ENCODE measurements at regions not wholly inside any gene's neighbourhood (a gene's known extent, or its start where the extent isn't known, plus 50 kb on each side); places are given as distances from the start of the nearest gene placed in this dataset.

GRCh38 chr2:76610451-76610850, 899.7 kb upstream of the GCFC2 start:
- DNase-seq (ENCODE audit: low read depth): no peak

DNA sequence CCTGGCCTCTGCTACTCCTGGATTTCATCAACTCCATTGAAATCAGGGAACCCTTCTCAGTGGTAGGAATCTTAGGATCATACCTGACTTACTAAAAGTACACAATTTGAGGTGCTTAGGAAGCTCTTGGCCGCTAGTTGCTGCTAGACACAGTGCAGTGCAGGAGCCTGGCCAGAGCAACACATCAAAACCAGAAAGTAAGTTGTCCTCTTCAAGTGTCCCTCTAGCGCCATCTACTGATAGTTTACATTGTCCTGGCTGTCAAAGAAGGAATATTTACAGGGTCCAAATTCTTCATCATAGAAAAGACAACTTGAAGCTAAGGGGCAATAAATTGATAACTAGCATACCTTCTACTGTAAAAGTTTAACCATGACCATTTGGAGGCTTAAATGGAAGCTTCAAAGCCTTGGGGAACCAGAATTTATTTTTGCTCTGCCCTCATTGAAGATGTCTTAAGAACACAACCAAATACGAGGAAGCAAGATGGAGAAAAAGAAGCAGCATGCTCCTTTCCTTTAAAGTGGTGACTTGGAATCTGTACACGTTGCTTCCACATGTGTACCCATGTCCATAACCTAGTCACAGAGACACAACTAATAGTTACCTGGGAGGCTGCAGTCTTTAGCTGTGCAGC, 889.1 kb upstream of the GCFC2 start:
- peak; percentile 76 for DNase-seq (ENCODE audit: low read depth)
- in situ Hi-C loops (cut with HindIII; ENCODE audit: low pct_unique_long_range_greater_than_20kb, low sequenced_read_pairs): no loop called here

More at GRCh38 chr2:76610451-76610850, 899.7 kb upstream of the GCFC2 start:
- in situ Hi-C loops (cut with HindIII; ENCODE audit: low pct_unique_long_range_greater_than_20kb, low sequenced_read_pairs): no loop called here

DNA sequence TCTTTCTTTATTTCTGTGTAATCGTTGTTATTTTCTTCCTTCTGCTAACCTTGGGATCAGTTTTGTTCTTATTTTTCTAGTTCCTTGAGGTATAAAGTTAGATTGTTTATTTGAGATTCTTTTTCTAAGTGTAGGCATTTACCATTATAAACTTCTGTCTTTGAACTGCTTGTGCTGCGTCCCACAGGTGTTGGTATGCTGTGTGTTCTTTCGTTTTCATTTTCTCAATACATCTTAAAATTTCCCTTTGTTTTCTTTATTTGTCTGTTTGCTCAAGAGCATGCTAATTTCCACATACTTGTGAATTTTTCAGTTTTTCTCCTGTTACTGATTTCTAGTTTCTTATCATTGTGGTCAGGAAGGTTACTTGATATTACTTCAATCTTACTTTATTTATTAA, 873.8 kb upstream of the GCFC2 start:
- DNase-seq (ENCODE audit: low read depth): no peak
- in situ Hi-C loops (cut with HindIII; ENCODE audit: low pct_unique_long_range_greater_than_20kb, low sequenced_read_pairs): no loop called here

- in situ Hi-C loops (cut with HindIII; ENCODE audit: low pct_unique_long_range_greater_than_20kb, low sequenced_read_pairs): no loop called here
- DNase-seq (ENCODE audit: low read depth): no peak
These were observed 869.2 kb upstream of the GCFC2 start for GRCh38 chr2:76579911-76580310.

GRCh38 chr2:76572981-76573380, 862.3 kb upstream of the GCFC2 start:
- in situ Hi-C loops (cut with HindIII; ENCODE audit: low pct_unique_long_range_greater_than_20kb, low sequenced_read_pairs): no loop called here
- DNase-seq (ENCODE audit: low read depth): no peak

DNA sequence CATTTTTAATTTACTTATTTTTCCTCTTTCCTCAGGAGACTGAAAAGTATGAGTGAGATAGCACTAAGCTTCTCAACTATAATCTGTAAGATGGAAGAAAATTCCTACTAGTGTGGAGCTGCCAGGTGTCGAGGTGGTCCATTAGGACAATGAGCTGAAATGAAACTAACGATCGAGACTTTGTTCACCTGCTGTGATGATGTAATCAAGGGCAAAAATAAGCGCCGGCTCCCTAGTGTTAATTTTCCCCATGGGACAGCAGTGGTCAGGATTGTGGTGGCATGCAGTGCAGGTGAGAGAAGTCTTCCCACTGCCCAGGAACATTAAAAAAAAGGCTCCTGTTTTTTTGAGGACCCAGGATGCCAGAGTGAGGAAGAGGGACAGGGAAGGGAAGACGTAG, 859.1 kb upstream of the GCFC2 start:
- DNase-seq (ENCODE audit: low read depth): no peak
- in situ Hi-C loops (cut with HindIII; ENCODE audit: low pct_unique_long_range_greater_than_20kb, low sequenced_read_pairs): no loop called here

DNA sequence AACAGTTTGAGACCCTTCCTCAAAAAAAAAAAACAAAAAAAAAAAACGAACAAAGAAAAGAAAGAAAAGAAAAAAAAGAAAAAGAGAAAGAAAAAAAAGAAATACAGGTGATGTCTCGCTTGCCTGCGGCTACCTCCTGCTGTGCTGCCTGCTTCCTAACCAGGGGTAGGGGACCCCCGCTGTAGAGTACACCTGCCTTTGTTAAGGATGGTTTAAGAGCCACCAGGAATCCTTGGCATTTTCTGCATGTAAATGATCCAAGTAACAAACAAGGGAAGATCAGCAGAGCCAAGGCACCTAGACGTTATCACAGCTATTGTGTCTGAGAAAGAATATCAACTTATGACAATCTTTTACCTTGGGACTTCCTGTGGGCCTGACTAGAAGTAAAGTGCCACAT, 856.8 kb upstream of the GCFC2 start:
- in situ Hi-C loops (cut with HindIII; ENCODE audit: low pct_unique_long_range_greater_than_20kb, low sequenced_read_pairs): no loop called here
- DNase-seq (ENCODE audit: low read depth): no peak

DNA sequence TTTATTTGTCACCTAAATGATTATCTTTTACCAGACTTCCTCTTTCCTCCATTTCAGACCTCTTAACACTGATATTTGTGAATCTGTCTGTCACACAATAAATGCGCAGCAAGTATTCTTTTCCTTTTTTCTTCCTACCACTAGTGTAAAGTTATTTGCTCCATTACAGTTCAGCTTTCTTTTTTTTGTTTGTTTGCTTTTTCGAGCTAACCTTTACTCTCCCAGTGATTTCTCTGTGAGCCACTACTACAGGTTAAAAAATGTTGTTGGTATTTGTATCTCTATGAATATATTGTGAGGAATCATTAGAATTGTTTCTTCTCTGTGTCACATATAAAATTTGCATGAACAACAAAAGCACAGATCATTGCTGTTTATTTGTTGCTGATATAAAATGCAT, 854.0 kb upstream of the GCFC2 start:
- DNase-seq (ENCODE audit: low read depth): no peak
- in situ Hi-C loops (cut with HindIII; ENCODE audit: low pct_unique_long_range_greater_than_20kb, low sequenced_read_pairs): no loop called here

- in situ Hi-C loops (cut with HindIII; ENCODE audit: low pct_unique_long_range_greater_than_20kb, low sequenced_read_pairs): no loop called here
- no peak for DNase-seq (ENCODE audit: low read depth)
These were observed 853.0 kb upstream of the GCFC2 start for GRCh38 chr2:76563730-76564129.

DNA sequence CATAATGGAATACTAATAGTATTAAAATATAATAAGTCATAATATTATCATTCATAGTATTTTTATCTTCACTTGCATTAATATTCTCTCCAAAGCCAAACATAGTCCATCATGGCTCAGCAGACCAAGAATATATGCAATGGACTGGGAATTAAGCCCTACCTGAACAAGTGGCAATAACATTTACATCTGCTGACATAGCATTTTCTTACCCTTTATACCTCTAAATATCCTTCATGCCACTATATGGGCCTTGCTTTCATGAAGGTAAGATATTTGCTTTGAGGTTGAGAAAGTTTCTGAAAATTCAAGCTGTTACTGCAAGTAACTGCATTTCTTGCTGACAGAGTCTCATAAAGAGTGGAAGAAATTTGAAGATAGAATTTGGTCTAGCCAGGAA, 847.4 kb upstream of the GCFC2 start:
- in situ Hi-C loops (cut with HindIII; ENCODE audit: low pct_unique_long_range_greater_than_20kb, low sequenced_read_pairs): no loop called here
- DNase-seq (ENCODE audit: low read depth): no peak

- in situ Hi-C loops (cut with HindIII; ENCODE audit: low pct_unique_long_range_greater_than_20kb, low sequenced_read_pairs): no loop called here
- no peak for DNase-seq (ENCODE audit: low read depth)
These were observed 845.3 kb upstream of the GCFC2 start for GRCh38 chr2:76556018-76556417.

DNA sequence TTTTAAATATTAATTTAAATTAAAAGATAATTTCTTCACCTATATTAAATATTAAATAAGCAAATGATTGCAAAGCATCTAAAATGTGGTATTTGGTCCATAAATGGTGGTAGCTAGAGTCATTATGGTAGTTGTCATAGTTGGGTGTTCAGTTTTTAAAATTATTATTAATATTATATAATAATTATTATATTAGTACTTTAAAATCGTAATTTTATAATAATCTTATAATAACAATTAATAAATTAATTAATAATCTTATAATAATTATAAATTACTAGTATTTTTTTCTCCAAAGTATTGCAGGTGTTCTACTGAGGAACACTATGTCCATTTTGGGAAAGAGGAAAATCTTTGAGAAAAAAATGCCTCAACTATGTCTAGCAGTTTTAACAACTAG, 835.5 kb upstream of the GCFC2 start:
- no peak for DNase-seq (ENCODE audit: low read depth)
- in situ Hi-C loops (cut with HindIII; ENCODE audit: low pct_unique_long_range_greater_than_20kb, low sequenced_read_pairs): no loop called here

GRCh38 chr2:76544901-76545300, 834.2 kb upstream of the GCFC2 start:
- in situ Hi-C loops (cut with HindIII; ENCODE audit: low pct_unique_long_range_greater_than_20kb, low sequenced_read_pairs): no loop called here
- DNase-seq (ENCODE audit: low read depth): no peak

DNA sequence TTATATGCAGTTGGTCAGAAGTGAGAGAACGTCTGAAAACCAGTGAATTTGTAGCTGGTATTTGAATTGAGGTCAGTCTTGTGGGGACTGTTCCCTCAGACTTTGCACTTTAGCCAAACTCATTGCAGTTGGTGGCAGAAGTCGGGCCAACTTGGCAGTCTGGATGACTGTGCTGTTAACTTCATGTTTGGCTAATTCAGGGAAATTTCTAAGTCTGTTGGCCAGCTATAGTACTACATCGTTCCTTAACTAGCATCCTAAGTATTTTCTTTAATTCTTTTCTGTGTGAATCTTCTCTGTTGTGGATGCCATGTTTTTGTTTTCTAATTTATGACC, 806.8 kb upstream of the GCFC2 start:
- in situ Hi-C loops (cut with HindIII; ENCODE audit: low pct_unique_long_range_greater_than_20kb, low sequenced_read_pairs): no loop called here
- no peak for DNase-seq (ENCODE audit: low read depth)

DNA sequence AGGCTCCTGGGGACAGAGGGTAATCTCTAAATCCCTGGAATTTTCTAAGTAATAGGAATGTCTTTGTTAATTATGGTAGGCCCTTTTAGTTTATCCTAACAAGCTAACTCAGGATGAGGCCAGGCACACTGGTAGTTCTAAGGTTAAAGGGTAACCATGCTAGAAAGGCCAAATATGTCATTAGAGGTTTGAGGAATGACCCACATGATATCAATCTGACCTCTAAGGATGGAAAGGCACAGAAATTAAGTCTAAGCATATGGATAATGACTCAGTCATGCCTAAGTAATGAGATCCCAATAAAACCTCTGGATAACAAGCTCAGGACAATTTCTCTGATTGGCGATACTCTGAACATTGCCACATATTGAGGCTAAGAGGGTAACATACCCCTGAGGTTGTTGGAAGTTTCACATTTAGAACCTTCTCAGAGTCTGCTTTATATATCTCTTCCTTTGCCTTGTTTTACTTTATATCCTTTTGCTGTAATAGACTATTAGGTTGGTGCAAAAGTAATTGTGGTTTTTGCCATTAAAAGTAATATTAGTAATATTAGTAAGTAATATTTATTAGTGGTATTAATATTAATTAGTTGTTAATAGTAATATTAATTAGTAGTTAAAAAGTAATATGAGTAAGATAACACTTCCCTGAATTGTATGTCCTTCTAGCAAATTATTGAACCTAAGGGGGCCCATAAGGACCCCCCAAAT, 806.3 kb upstream of the GCFC2 start:
- in situ Hi-C loops (cut with HindIII; ENCODE audit: low pct_unique_long_range_greater_than_20kb, low sequenced_read_pairs): no loop called here
- no peak for DNase-seq (ENCODE audit: low read depth)

DNA sequence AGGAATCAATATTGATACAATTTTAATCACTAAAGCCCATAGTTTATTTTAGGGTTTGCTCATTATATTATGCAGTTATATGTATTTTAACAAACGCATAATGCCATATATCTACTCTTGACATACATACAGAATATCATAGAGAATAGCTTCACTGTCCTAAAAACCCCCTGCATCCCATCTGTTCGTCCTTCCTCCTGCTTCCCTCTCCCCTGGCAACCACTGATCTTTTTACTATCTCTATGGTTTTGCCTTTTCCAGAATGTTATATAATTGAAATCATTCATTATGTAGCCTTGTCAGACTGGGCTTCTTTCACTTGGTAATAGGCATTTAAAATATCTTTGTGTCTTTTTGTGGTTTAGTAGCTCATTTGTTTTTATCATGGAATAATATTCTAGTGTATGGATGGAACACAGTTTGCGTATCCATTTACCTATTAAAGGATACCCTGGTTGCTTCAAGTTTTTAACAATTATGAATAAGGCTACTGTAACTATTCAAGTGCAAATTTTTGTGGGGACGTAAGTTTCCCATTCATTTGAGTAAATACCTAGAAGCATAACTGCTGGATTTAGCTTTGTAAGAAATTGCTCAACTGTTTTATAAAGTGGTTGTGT, 801.6 kb upstream of the GCFC2 start:
- in situ Hi-C loops (cut with HindIII; ENCODE audit: low pct_unique_long_range_greater_than_20kb, low sequenced_read_pairs): no loop called here

DNA sequence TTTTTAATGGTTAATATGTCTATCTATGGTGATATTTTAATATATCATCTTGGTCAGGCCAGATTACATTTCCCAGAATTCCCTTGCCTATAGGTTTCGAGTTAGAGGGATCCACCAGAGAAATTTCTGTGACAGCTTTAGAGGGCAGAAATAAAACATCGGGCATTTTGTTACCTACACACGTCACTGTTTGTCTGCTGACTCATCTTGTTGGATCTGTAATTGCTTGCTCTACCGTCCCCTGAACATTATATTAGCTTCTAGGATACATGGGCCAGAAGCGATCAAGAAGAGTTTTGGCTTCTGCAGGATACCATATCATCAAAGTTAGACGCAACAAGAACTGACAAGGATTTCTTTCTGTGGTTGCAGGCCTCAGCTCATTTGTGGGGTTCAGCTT, 795.8 kb upstream of the GCFC2 start:
- in situ Hi-C loops (cut with HindIII; ENCODE audit: low pct_unique_long_range_greater_than_20kb, low sequenced_read_pairs): no loop called here
- peak; percentile 11 for DNase-seq (ENCODE audit: low read depth)

More for the DNA sequence above, 801.6 kb upstream of the GCFC2 start:
- no peak for DNase-seq (ENCODE audit: low read depth)

- in situ Hi-C loops (cut with HindIII; ENCODE audit: low pct_unique_long_range_greater_than_20kb, low sequenced_read_pairs): no loop called here
These were observed 790.9 kb upstream of the GCFC2 start for GRCh38 chr2:76501641-76502040.

GRCh38 chr2:76498360-76498759, 787.6 kb upstream of the GCFC2 start:
- in situ Hi-C loops (cut with HindIII; ENCODE audit: low pct_unique_long_range_greater_than_20kb, low sequenced_read_pairs): no loop called here

More at GRCh38 chr2:76501641-76502040, 790.9 kb upstream of the GCFC2 start:
- DNase-seq (ENCODE audit: low read depth): no peak

DNA sequence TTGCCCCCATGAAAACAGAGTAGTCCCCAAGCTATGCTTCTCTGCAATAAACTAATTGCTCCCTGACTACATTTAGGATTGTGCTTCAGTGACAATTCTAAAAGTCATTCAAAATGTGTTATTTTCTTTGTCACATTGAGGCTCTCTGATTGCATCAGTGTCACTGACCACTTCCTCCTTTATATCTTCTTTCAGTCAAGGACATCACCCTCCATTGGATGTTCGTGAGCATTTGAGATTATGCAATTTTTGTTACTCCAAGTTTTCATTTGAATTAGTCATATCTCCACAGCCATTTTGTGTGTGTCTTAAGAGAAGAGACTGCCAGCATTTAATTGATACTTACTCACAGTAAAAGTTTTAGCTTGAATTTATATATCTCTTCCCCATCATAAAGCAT, 780.8 kb upstream of the GCFC2 start:
- in situ Hi-C loops (cut with HindIII; ENCODE audit: low pct_unique_long_range_greater_than_20kb, low sequenced_read_pairs): no loop called here
- no peak for DNase-seq (ENCODE audit: low read depth)

More at GRCh38 chr2:76498360-76498759, 787.6 kb upstream of the GCFC2 start:
- DNase-seq (ENCODE audit: low read depth): no peak

Measured in Caki2 (cell line).